GM23338 (cell line): ENCODE measurements at regions not wholly inside any gene's neighbourhood (a gene's known extent, or its start where the extent isn't known, plus 50 kb on each side); places are given as distances from the start of the nearest gene placed in this dataset.

Experiments used
- ATAC-seq: fragments of 200-7000 bp; cut with Tn5 transposase; 3 replicates; pipeline ENCODE4 v1.9.1; 2020
- DNase-seq: peaks from one replicate; pipeline ENCODE4 v3.0.0-alpha.2; 2015; ENCODE audit warnings: low spot score
- H2AFZ ChIP-seq: fragments of 200-600 bp; sonication (generic); 2 replicates; pipeline ENCODE4 v1.8.0; 2016; ENCODE audit warnings: antibody characterized with exemption, mild to moderate bottlenecking, moderate library complexity
- H3F3A ChIP-seq: fragments of 200-600 bp; sonication (generic); replicated peaks from 2 replicates; pipeline ENCODE4 v1.8.0; 2017; ENCODE audit warnings: antibody characterized with exemption, mixed run types, low read depth
- H3K27ac ChIP-seq: fragments of 200-600 bp; sonication (generic); 2 replicates; pipeline ENCODE4 v1.6.1; 2016; ENCODE audit warnings: low read depth
- H3K27me3 ChIP-seq: fragments of 200-600 bp; sonication (generic); 2 replicates; pipeline ENCODE4 v1.8.0; 2016; ENCODE audit warnings: mild to moderate bottlenecking, mixed run types, moderate library complexity; ENCODE audit not compliant: insufficient read depth
- H3K36me3 ChIP-seq: fragments of 200-600 bp; sonication (generic); 2 replicates; pipeline ENCODE4 v1.8.0; 2016; ENCODE audit warnings: mild to moderate bottlenecking; ENCODE audit not compliant: insufficient read depth
- H3K4me1 ChIP-seq: fragments of 200-600 bp; sonication (generic); 2 replicates; pipeline ENCODE4 v1.8.0; 2016; ENCODE audit warnings: mild to moderate bottlenecking, moderate library complexity; ENCODE audit not compliant: insufficient read depth
- H3K4me2 ChIP-seq: fragments of 200-600 bp; sonication (generic); 2 replicates; pipeline ENCODE4 v1.7.1; 2017; ENCODE audit warnings: mixed run types
- H3K4me3 ChIP-seq: fragments of 200-600 bp; sonication (generic); 2 replicates; pipeline ENCODE4 v1.6.1; 2016; ENCODE audit warnings: mixed run types
- H3K79me2 ChIP-seq: fragments of 200-600 bp; sonication (generic); replicated peaks from 2 replicates; pipeline ENCODE4 v1.8.0; 2017; ENCODE audit warnings: mild to moderate bottlenecking; ENCODE audit not compliant: insufficient read depth
- H3K9me2 ChIP-seq: fragments of 200-600 bp; sonication (generic); 2 replicates; pipeline ENCODE4 v1.8.0; 2017; ENCODE audit not compliant: insufficient read depth
- H4K20me1 ChIP-seq: fragments of 200-600 bp; sonication (generic); replicated peaks from 2 replicates; pipeline ENCODE4 v1.8.0; 2017; ENCODE audit warnings: mild to moderate bottlenecking; ENCODE audit not compliant: insufficient read depth
- H3K27ac Mint-ChIP-seq: 2 replicates; pipeline ENCODE4 v1.8.0; 2020; ENCODE audit warnings: inconsistent platforms, mild to moderate bottlenecking, moderate library complexity, mixed read lengths
- H3K27me3 Mint-ChIP-seq: 3 replicates; pipeline ENCODE4 v1.8.0; 2022; ENCODE audit warnings: low read depth, mild to moderate bottlenecking, moderate library complexity, mixed read lengths, inconsistent platforms; ENCODE audit not compliant: insufficient read depth, poor library complexity
- H3K36me3 Mint-ChIP-seq: 3 replicates; pipeline ENCODE4 v1.8.0; 2021; ENCODE audit warnings: low read depth, mild to moderate bottlenecking, inconsistent platforms, moderate library complexity, mixed read lengths
- H3K4me1 Mint-ChIP-seq: 3 replicates; pipeline ENCODE4 v1.8.0; 2020; ENCODE audit warnings: mild to moderate bottlenecking, inconsistent platforms, mixed read lengths
- H3K4me3 Mint-ChIP-seq: 3 replicates; pipeline ENCODE4 v1.8.0; 2021; ENCODE audit warnings: moderate library complexity, mild to moderate bottlenecking, inconsistent platforms, mixed read lengths
- H3K9me3 Mint-ChIP-seq: 3 replicates; pipeline ENCODE4 v1.8.0; 2020; ENCODE audit warnings: moderate library complexity, mild to moderate bottlenecking, inconsistent platforms, mixed read lengths
- CREB1 ChIP-seq: fragments of 250-450 bp; sonication (Bioruptor Pico); IDR thresholded peaks from 2 replicates; pipeline ENCODE4 v1.5.0; 2020; ENCODE audit warnings: low read depth, mild to moderate bottlenecking, moderate library complexity
- CTCF ChIP-seq, 2 experiments: fragments of 200-600 bp in 1 of 2; sonication (generic) in 1 of 2; conservative IDR thresholded peaks; 2 replicates each; pipeline versions ENCODE4 v1.5.1 to v1.6.1; 2016 to 2017; ENCODE audit warnings: antibody characterized with exemption in 2 of 2, low read depth in 2 of 2, mild to moderate bottlenecking in 2 of 2, moderate library complexity in 1 of 2
- ETS1 ChIP-seq: IDR thresholded peaks from 2 replicates; pipeline ENCODE4 v1.6.1; 2016; ENCODE audit warnings: antibody characterized with exemption
- EZH2 ChIP-seq: fragments of 200-600 bp; sonication (generic); IDR thresholded peaks from one replicate; pipeline ENCODE4 v1.8.0; 2017; ENCODE audit warnings: antibody characterized with exemption, mild to moderate bottlenecking, low read depth; ENCODE audit not compliant: unreplicated experiment
- EZH2phosphoT487 ChIP-seq: fragments of 200-600 bp; sonication (generic); IDR thresholded peaks from one replicate; pipeline ENCODE4 v1.8.1; 2018; ENCODE audit warnings: antibody characterized with exemption; ENCODE audit not compliant: unreplicated experiment
- JUNB ChIP-seq: IDR thresholded peaks from one replicate; pipeline ENCODE4 v1.6.1; 2016; ENCODE audit warnings: antibody characterized with exemption; ENCODE audit not compliant: unreplicated experiment
- NANOG ChIP-seq: IDR thresholded peaks from 2 replicates; pipeline ENCODE4 v1.6.1; 2016; ENCODE audit warnings: antibody characterized with exemption, borderline replicate concordance
- POLR2AphosphoS5 ChIP-seq: IDR thresholded peaks from 2 replicates; pipeline ENCODE4 v1.6.1; 2016; ENCODE audit warnings: antibody characterized with exemption, low read depth
- REST ChIP-seq: IDR thresholded peaks from one replicate; pipeline ENCODE4 v1.6.1; 2018; ENCODE audit warnings: antibody characterized with exemption; ENCODE audit not compliant: unreplicated experiment
- STAT1 ChIP-seq: IDR thresholded peaks from one replicate; pipeline ENCODE4 v1.6.1; 2016; ENCODE audit warnings: antibody characterized with exemption; ENCODE audit not compliant: unreplicated experiment
- ZNF114 ChIP-seq: fragments of 250-450 bp; sonication (Bioruptor Pico); IDR thresholded peaks from 2 replicates; pipeline ENCODE4 v1.5.0; 2020; ENCODE audit warnings: mild to moderate bottlenecking, moderate library complexity
- ZNF331 ChIP-seq: fragments of 250-450 bp; sonication (Bioruptor Pico); IDR thresholded peaks from 2 replicates; pipeline ENCODE4 v1.5.0; 2020; ENCODE audit warnings: low read depth, mild to moderate bottlenecking, moderate library complexity
- TF ChIP-seq, protein P1 (sequence below): fragments of 250-450 bp; sonication (Bioruptor Pico); IDR thresholded peaks from 2 replicates; pipeline ENCODE4 v1.5.0; 2020; ENCODE audit warnings: mild to moderate bottlenecking, moderate library complexity

GRCh38 chr9:101999441-101999840 is 261.0 kb upstream of the GRIN3A start:
- Mint-ChIP-seq H3K9me3 (peaks cover 83% of the 10 kb centered on the region), H3K27ac (no peak overlapping the region), H3K27me3 (no peaks in the 10 kb centered on the region), H3K4me3 (no peak overlapping the region), H3K36me3 (peaks cover 16% of the 10 kb centered on the region; the same call in 2 of the 3 replicates), H3K4me1 (no peaks in the 10 kb centered on the region)
- Histone ChIP-seq H4K20me1 (no peaks in the 10 kb centered on the region), H3K4me1 (no peaks in the 10 kb centered on the region), H3K9me2 (no peaks in the 10 kb centered on the region), H2AFZ (no peak overlapping the region), H3K4me2 (no peak overlapping the region), H3K4me3 (no peak overlapping the region), H3K27me3 (no peaks in the 10 kb centered on the region), H3F3A (no peaks in the 10 kb centered on the region), H3K79me2 (no peaks in the 10 kb centered on the region), H3K36me3 (peaks cover 13% of the 10 kb centered on the region), H3K27ac (no peak overlapping the region)
- DNase-seq (no peak), ATAC-seq (no peak)
- TF ChIP-seq REST, result no peak
- no peak for TF ChIP-seq EZH2phosphoT487
- no peak for TF ChIP-seq NANOG
- TF ChIP-seq CTCF (conservative IDR thresholded peaks at IDR 0.05; ENCODE audit: low read depth in 2 of 2), result no peak
- TF ChIP-seq EZH2, result no peak
- no peak for TF ChIP-seq STAT1
- TF ChIP-seq ZNF114, result no peak
- TF ChIP-seq ETS1, result no peak
- TF ChIP-seq, protein P1, sequence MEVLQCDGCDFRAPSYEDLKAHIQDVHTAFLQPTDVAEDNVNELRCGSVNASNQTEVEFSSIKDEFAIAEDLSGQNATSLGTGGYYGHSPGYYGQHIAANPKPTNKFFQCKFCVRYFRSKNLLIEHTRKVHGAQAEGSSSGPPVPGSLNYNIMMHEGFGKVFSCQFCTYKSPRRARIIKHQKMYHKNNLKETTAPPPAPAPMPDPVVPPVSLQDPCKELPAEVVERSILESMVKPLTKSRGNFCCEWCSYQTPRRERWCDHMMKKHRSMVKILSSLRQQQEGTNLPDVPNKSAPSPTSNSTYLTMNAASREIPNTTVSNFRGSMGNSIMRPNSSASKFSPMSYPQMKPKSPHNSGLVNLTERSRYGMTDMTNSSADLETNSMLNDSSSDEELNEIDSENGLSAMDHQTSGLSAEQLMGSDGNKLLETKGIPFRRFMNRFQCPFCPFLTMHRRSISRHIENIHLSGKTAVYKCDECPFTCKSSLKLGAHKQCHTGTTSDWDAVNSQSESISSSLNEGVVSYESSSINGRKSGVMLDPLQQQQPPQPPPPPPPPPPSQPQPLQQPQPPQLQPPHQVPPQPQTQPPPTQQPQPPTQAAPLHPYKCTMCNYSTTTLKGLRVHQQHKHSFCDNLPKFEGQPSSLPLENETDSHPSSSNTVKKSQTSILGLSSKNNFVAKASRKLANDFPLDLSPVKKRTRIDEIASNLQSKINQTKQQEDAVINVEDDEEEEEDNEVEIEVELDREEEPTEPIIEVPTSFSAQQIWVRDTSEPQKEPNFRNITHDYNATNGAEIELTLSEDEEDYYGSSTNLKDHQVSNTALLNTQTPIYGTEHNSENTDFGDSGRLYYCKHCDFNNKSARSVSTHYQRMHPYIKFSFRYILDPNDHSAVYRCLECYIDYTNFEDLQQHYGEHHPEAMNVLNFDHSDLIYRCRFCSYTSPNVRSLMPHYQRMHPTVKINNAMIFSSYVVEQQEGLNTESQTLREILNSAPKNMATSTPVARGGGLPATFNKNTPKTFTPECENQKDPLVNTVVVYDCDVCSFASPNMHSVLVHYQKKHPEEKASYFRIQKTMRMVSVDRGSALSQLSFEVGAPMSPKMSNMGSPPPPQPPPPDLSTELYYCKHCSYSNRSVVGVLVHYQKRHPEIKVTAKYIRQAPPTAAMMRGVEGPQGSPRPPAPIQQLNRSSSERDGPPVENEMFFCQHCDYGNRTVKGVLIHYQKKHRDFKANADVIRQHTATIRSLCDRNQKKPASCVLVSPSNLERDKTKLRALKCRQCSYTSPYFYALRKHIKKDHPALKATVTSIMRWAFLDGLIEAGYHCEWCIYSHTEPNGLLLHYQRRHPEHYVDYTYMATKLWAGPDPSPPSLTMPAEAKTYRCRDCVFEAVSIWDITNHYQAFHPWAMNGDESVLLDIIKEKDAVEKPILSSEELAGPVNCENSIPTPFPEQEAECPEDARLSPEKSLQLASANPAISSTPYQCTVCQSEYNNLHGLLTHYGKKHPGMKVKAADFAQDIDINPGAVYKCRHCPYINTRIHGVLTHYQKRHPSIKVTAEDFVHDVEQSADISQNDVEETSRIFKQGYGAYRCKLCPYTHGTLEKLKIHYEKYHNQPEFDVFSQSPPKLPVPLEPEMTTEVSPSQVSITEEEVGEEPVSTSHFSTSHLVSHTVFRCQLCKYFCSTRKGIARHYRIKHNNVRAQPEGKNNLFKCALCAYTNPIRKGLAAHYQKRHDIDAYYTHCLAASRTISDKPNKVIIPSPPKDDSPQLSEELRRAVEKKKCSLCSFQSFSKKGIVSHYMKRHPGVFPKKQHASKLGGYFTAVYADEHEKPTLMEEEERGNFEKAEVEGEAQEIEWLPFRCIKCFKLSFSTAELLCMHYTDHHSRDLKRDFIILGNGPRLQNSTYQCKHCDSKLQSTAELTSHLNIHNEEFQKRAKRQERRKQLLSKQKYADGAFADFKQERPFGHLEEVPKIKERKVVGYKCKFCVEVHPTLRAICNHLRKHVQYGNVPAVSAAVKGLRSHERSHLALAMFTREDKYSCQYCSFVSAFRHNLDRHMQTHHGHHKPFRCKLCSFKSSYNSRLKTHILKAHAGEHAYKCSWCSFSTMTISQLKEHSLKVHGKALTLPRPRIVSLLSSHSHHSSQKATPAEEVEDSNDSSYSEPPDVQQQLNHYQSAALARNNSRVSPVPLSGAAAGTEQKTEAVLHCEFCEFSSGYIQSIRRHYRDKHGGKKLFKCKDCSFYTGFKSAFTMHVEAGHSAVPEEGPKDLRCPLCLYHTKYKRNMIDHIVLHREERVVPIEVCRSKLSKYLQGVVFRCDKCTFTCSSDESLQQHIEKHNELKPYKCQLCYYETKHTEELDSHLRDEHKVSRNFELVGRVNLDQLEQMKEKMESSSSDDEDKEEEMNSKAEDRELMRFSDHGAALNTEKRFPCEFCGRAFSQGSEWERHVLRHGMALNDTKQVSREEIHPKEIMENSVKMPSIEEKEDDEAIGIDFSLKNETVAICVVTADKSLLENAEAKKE (CRISPR knock-in tag), result no peak
- TF ChIP-seq POLR2AphosphoS5, result no peak
- no peak for TF ChIP-seq JUNB
- no peak for TF ChIP-seq CREB1 (CRISPR knock-in tag)
- no peak for TF ChIP-seq ZNF331
